ENCODE measurements at regions not wholly inside any gene's neighbourhood (a gene's known extent, or its start where the extent isn't known, plus 50 kb on each side); places are given as distances from the start of the nearest gene placed in this dataset.

GRCh38 chr1:178973652-178974101 is 52.0 kb upstream of the FAM20B start:
- peak; percentile 12 to 27 for DNase-seq (ENCODE audit: low read depth in 2 of 2)
